Common myeloid progenitor, CD34-positive (primary cell): ENCODE measurements at regions not wholly inside any gene's neighbourhood (a gene's known extent, or its start where the extent isn't known, plus 50 kb on each side); places are given as distances from the start of the nearest gene placed in this dataset.

Experiments used
- CTCF ChIA-PET: fragments of 350-600 bp; sonication (Branson Sonifier 250); formaldehyde crosslinking; loops from one replicate; lab custom pipeline; 2021; ENCODE audit warnings: antibody characterized with exemption; lab: Charles Lee
- POLR2A ChIA-PET: fragments of 350-600 bp; sonication (Branson Sonifier 250); formaldehyde crosslinking; loops from one replicate; lab custom pipeline; 2021; ENCODE audit warnings: antibody characterized with exemption; lab: Charles Lee
- DNase-seq, 3 donors: peaks; one replicate each; pipeline versions ENCODE4 v3.0.0 to v3.0.0-alpha.2; 2013
- H3K27ac ChIP-seq, 2 experiments: 1 replicate in 1 of 2; 2 replicates in 1 of 2; pipeline ENCODE4 v1.7.0; 2013; ENCODE audit warnings: inconsistent platforms in 2 of 2, low read length in 2 of 2, mild to moderate bottlenecking in 2 of 2, low read depth in 1 of 2, moderate library complexity in 1 of 2; ENCODE audit not compliant: severe bottlenecking in 2 of 2, insufficient read depth in 1 of 2, poor library complexity in 1 of 2
- H3K27me3 ChIP-seq, 5 experiments: replicated peaks in 2 of 5; 1 replicate in 3 of 5; 2 replicates in 2 of 5; pipeline versions ENCODE4 v1.6.1 to v1.7.0; 2013; ENCODE audit warnings: low read length in 4 of 5, mild to moderate bottlenecking in 2 of 5, moderate library complexity in 2 of 5, inconsistent platforms in 1 of 5; ENCODE audit not compliant: insufficient read depth in 5 of 5, control insufficient read depth in 4 of 5
- H3K36me3 ChIP-seq, 4 experiments: 1 replicate in 2 of 4; 2 replicates in 2 of 4; pipeline versions ENCODE4 v1.6.1 to v1.7.0; 2013; ENCODE audit warnings: low read length in 3 of 4, control low read depth in 1 of 4, mild to moderate bottlenecking in 1 of 4; ENCODE audit not compliant: control insufficient read depth in 4 of 4, insufficient read depth in 4 of 4
- H3K4me1 ChIP-seq, 4 experiments: 1 replicate in 3 of 4; 2 replicates in 1 of 4; pipeline versions ENCODE4 v1.6.1 to v1.7.1; 2013; ENCODE audit warnings: low read length in 3 of 4, mild to moderate bottlenecking in 3 of 4, control low read depth in 1 of 4, inconsistent platforms in 1 of 4, moderate library complexity in 1 of 4; ENCODE audit not compliant: control insufficient read depth in 4 of 4, insufficient read depth in 4 of 4; ENCODE audit errors: control extremely low read depth in 1 of 4
- H3K4me3 ChIP-seq, 7 experiments: 1 replicate in 4 of 7; 2 replicates in 3 of 7; pipeline versions ENCODE4 v1.5.1 to v1.7.0; 2013; ENCODE audit warnings: mild to moderate bottlenecking in 7 of 7, low read length in 6 of 7, moderate library complexity in 6 of 7, inconsistent platforms in 2 of 7, low read depth in 2 of 7, control low read depth in 1 of 7; ENCODE audit not compliant: insufficient read depth in 4 of 7, control insufficient read depth in 1 of 7; ENCODE audit errors: extremely low read depth in 1 of 7
- H3K9me3 ChIP-seq, 5 experiments: 1 replicate in 4 of 5; 2 replicates in 1 of 5; pipeline versions ENCODE4 v1.6.1 to v1.7.1; 2013; ENCODE audit warnings: low read length in 4 of 5, mild to moderate bottlenecking in 2 of 5, inconsistent platforms in 1 of 5, low read depth in 1 of 5, moderate library complexity in 1 of 5; ENCODE audit not compliant: control insufficient read depth in 4 of 5, insufficient read depth in 2 of 5; ENCODE audit errors: control extremely low read depth in 1 of 5
- WGBS: methylation state at CpG from one replicate; pipeline ENCODE4 v1.1.5; 2013; ENCODE audit not compliant: insufficient coverage; 5-methylcytosine and 5-hydroxymethylcytosine counted together

- Histone ChIP-seq H3K4me1 (no peaks in the 10 kb centered on the region), H3K9me3 (peaks cover 0 to 4% (median 0%) of the 10 kb centered on the region in 5 experiments), H3K27ac (no peak overlapping the region), H3K4me3 (no peak overlapping the region), H3K36me3 (no peaks in the 10 kb centered on the region), H3K27me3 (peaks cover 0 to 3% (median 0%) of the 10 kb centered on the region in 5 experiments)
- no peak for DNase-seq
- ChIA-PET CTCF (no interaction called here), POLR2A (no interaction called here)
Observed at GRCh38 chr10:85528318-85528652, 838.3 kb downstream of the GRID1 start.

- Histone ChIP-seq H3K9me3 (peaks cover 0 to 5% (median 0%) of the 10 kb centered on the region in 5 experiments), H3K27me3 (peaks cover 0 to 3% (median 0%) of the 10 kb centered on the region in 5 experiments), H3K27ac (no peak overlapping the region), H3K36me3 (no peaks in the 10 kb centered on the region), H3K4me3 (no peak overlapping the region), H3K4me1 (no peaks in the 10 kb centered on the region)
- ChIA-PET CTCF (no interaction called here), POLR2A (no interaction called here)
- no peak for DNase-seq
- WGBS, result 86% methylated on average over 1 of the region's 3 CpGs
Observed at GRCh38 chr10:85531706-85532105, 834.9 kb downstream of the GRID1 start.

GRCh38 chr10:85532773-85533172 is 833.8 kb downstream of the GRID1 start:
- Histone ChIP-seq H3K4me1 (no peaks in the 10 kb centered on the region), H3K27me3 (peaks cover 0 to 3% (median 0%) of the 10 kb centered on the region in 5 experiments), H3K9me3 (peaks cover 0 to 6% (median 0%) of the 10 kb centered on the region in 5 experiments), H3K36me3 (no peaks in the 10 kb centered on the region), H3K4me3 (no peak overlapping the region), H3K27ac (no peak overlapping the region)
- no peak for DNase-seq
- ChIA-PET POLR2A (no interaction called here), CTCF (no interaction called here)

GRCh38 chr10:85535926-85536325 is 830.7 kb downstream of the GRID1 start:
- DNase-seq, result no peak
- H3K36me3 ChIP-seq, result no peaks in the 10 kb centered on the region
- peaks cover 0 to 3% (median 0%) of the 10 kb centered on the region in 5 experiments for H3K27me3 ChIP-seq
- no peak overlapping the region for H3K27ac ChIP-seq
- H3K9me3 ChIP-seq, result peaks cover 0 to 2% (median 0%) of the 10 kb centered on the region in 5 experiments
- no peak overlapping the region for H3K4me3 ChIP-seq
- no peaks in the 10 kb centered on the region for H3K4me1 ChIP-seq
- CTCF ChIA-PET, result interaction anchor here (1.0 kb wide), 1 partner anchor 10 kb away, joined by 3 read pairs; no protein-coding TSS in a partner anchor
- POLR2A ChIA-PET, result no interaction called here

GRCh38 chr10:85537561-85537960 is 829.0 kb downstream of the GRID1 start:
- POLR2A ChIA-PET, result no interaction called here
- CTCF ChIA-PET, result no interaction called here

GRCh38 chr10:85538601-85539000 is 828.0 kb downstream of the GRID1 start:
- Histone ChIP-seq H3K4me3 (no peak overlapping the region), H3K9me3 (peaks cover 0 to 2% (median 0%) of the 10 kb centered on the region in 5 experiments), H3K27me3 (no peaks in the 10 kb centered on the region), H3K4me1 (no peaks in the 10 kb centered on the region), H3K36me3 (no peaks in the 10 kb centered on the region), H3K27ac (no peak overlapping the region)
- POLR2A ChIA-PET, result no interaction called here
- 93% methylated on average over 2 of the region's 3 CpGs for WGBS
- DNase-seq, result no peak
- CTCF ChIA-PET, result no interaction called here

More at GRCh38 chr10:85537561-85537960, 829.0 kb downstream of the GRID1 start:
- Histone ChIP-seq H3K4me1 (no peaks in the 10 kb centered on the region), H3K9me3 (peaks cover 0 to 2% (median 0%) of the 10 kb centered on the region in 5 experiments), H3K27ac (no peak overlapping the region), H3K27me3 (no peaks in the 10 kb centered on the region), H3K36me3 (no peaks in the 10 kb centered on the region), H3K4me3 (no peak overlapping the region)
- DNase-seq, result no peak

GRCh38 chr10:85542152-85542551 is 824.4 kb downstream of the GRID1 start:
- CTCF ChIA-PET, result no interaction called here
- H3K27ac ChIP-seq, result no peak overlapping the region
- H3K4me3 ChIP-seq, result no peak overlapping the region
- H3K27me3 ChIP-seq, result no peaks in the 10 kb centered on the region
- H3K9me3 ChIP-seq, result no peaks in the 10 kb centered on the region
- no peak for DNase-seq
- POLR2A ChIA-PET, result no interaction called here
- no peaks in the 10 kb centered on the region for H3K36me3 ChIP-seq
- no peaks in the 10 kb centered on the region for H3K4me1 ChIP-seq
- 59% methylated on average over 6 of the region's 6 CpGs for WGBS
